IPS-15b (cell line): ENCODE measurements at regions not wholly inside any gene's neighbourhood (a gene's known extent, or its start where the extent isn't known, plus 50 kb on each side); places are given as distances from the start of the nearest gene placed in this dataset.
"Not testable (repeated sequence)": the region's sequence is repeated elsewhere in the genome, so short reads cannot be mapped to it uniquely, and the experiment has no call there.

ENCODE experiments used
- H3K27me3 ChIP-seq: one replicate; pipeline ENCODE4 v1.6.1; 2013; ENCODE audit warnings: low read length; ENCODE audit not compliant: control insufficient read depth, insufficient read depth
- H3K36me3 ChIP-seq: one replicate; pipeline ENCODE4 v1.6.1; 2013; ENCODE audit warnings: low read length; ENCODE audit not compliant: control insufficient read depth, insufficient read depth
- H3K4me1 ChIP-seq: one replicate; pipeline ENCODE4 v1.6.1; 2013; ENCODE audit warnings: mild to moderate bottlenecking, low read length; ENCODE audit not compliant: control insufficient read depth, insufficient read depth
- H3K4me3 ChIP-seq: one replicate; pipeline ENCODE4 v1.5.1; 2013; ENCODE audit warnings: low read depth, low read length
- H3K9ac ChIP-seq: one replicate; pipeline ENCODE4 v1.6.1; 2013; ENCODE audit warnings: low read depth, mild to moderate bottlenecking, low read length
- H3K9me3 ChIP-seq: one replicate; pipeline ENCODE4 v1.6.1; 2013; ENCODE audit warnings: mild to moderate bottlenecking, low read length; ENCODE audit not compliant: control insufficient read depth, insufficient read depth

DNA sequence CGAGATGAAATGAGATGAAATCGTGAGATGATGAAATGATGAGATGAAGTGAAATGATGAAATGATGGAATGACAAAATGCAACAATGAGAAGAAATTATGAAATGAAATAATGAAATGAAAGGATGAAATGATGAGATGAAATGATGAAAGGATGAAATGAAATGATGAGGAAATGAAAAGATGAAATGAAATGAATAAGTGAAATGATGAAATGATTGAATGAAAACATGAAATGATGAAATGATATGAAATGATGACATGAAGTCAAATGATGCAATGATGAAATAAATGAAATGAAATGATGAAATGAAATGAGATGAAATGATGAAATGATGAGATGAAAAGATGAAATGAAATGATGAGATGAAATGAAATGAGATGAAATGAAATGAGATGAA lies 467.7 kb downstream of the FAM72C start:
- not testable (repeated sequence) for H3K9me3 ChIP-seq, H3K27me3 ChIP-seq, H3K36me3 ChIP-seq, H3K9ac ChIP-seq, H3K4me1 ChIP-seq, H3K4me3 ChIP-seq

DNA sequence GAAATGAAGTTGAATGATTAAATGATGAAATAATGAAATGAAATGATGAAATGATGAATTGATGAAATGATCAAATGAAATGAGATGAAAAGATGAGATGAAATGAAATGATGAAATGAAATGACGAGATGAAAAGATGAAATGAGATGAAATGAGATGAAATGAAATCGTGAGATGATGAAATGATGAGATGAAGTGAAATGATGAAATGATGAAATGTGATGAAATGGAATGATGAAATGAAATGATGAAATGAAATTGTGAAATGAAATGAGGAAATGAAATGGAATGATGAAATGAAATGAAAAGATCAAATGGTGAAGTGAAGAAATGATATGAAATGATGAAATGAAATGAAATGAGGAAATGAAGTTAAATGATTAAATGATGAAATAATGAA lies 468.7 kb downstream of the FAM72C start:
- not testable (repeated sequence) for H3K9ac ChIP-seq, H3K9me3 ChIP-seq, H3K4me1 ChIP-seq, H3K27me3 ChIP-seq, H3K4me3 ChIP-seq, H3K36me3 ChIP-seq

DNA sequence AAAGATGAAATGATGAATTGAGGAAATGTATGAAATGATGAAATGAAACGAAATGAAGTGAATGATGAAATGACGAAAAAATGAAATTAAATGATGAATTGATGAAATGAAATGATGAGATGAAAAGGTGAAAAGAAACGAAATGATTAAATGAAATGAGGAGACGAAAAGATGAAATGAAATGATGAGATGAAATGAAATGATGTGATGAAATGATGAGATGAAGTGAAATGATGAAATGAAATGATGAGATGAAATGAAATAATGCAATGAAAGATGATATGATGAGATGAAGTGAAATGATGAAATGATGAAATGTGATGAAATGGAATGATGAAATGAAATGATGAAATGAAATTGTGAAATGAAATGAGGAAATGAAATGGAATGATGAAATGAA lies 469.7 kb downstream of the FAM72C start:
- H3K36me3 ChIP-seq, H3K4me1 ChIP-seq, H3K4me3 ChIP-seq, H3K27me3 ChIP-seq, H3K9me3 ChIP-seq, H3K9ac ChIP-seq: not testable (repeated sequence)

DNA sequence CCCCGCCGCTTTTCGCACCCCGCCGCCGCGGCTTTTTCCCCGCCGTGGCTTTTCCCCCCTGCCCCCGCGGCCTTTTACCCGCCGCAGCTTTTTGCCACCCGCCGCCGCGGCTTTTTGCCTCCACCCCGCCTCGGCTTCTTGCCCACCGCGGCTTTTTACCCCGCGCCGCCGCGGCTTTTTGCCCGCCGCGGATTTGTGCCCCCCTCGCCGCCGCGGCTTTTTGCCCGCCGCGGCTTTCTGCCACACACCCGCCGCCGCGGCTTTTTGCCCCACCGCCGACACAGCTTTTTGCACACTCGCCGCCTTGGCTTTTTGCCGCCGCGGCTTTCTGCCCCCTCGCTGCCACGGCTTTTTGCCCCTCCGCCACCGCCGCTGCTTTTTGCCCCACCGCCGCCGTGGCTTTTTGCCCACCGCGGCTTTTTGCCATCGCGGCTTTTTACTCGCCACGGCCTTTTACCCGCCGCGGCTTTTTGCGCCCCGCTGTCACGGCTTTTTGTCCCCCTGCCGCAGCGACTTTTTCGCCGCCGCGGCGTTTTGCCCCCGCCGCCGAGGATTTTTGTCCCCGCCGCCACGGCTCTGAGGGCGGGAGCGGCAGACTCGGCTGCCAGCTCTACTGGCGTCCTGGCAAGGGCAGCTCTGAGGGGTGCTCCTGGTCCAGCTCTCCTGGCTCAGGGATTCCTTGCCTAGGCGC lies 473.6 kb downstream of the FAM72C start:
- not testable (repeated sequence) for H3K9me3 ChIP-seq, H3K4me1 ChIP-seq, H3K9ac ChIP-seq, H3K36me3 ChIP-seq, H3K27me3 ChIP-seq, H3K4me3 ChIP-seq

DNA sequence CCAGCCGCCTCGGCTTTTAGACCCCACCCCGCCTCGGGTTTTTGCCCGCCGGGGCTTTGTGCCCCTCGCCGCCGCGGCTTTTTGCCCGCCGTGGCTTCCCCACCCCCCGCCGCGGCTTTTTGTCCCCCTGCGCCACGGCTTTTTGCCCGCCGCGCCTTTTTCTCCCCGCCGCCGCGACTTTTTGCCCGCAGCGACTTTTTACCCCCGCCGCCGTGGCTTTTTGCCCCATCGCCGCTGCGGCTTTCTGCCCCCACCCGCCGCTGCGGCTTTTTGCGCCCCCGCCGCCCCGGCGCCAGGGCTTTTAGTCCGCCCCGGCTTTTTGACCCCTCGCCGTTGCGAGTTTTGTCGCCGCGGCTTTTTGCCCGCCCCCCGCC lies 474.4 kb downstream of the FAM72C start:
- peaks cover 2% of the 10 kb centered on the region for H3K27me3 ChIP-seq
- H3K36me3 ChIP-seq: no peaks in the 10 kb centered on the region
- no peak overlapping the region for H3K4me3 ChIP-seq
- no peaks in the 10 kb centered on the region for H3K9me3 ChIP-seq
- no peak overlapping the region for H3K9ac ChIP-seq
- H3K4me1 ChIP-seq: no peaks in the 10 kb centered on the region

- not testable (repeated sequence) for H3K36me3 ChIP-seq, H3K9ac ChIP-seq, H3K4me3 ChIP-seq, H3K27me3 ChIP-seq, H3K4me1 ChIP-seq, H3K9me3 ChIP-seq
Observed at GRCh38 chr1:143496526-143497373, 475.0 kb downstream of the FAM72C start.
